H7 (cell line): ENCODE measurements at regions not wholly inside any gene's neighbourhood (a gene's known extent, or its start where the extent isn't known, plus 50 kb on each side); places are given as distances from the start of the nearest gene placed in this dataset.
"Not testable (repeated sequence)": the region's sequence is repeated elsewhere in the genome, so short reads cannot be mapped to it uniquely, and the experiment has no call there.

Experiments
- DNase-seq: peaks from one replicate; pipeline ENCODE4 v3.0.0; 2012
- H3K27me3 ChIP-seq: 2 replicates; pipeline ENCODE4 v1.6.0; 2011; ENCODE audit warnings: mild to moderate bottlenecking, low read length; ENCODE audit not compliant: control insufficient read depth, insufficient read depth
- H3K36me3 ChIP-seq: replicated peaks from 2 replicates; pipeline ENCODE4 v1.5.1; 2011; ENCODE audit warnings: low read length; ENCODE audit not compliant: control insufficient read depth, insufficient read depth
- H3K4me3 ChIP-seq: 2 replicates; pipeline ENCODE4 v1.5.1; 2011; ENCODE audit warnings: low read depth, mild to moderate bottlenecking, control low read depth, low read length, moderate library complexity; ENCODE audit not compliant: insufficient read depth

- no peaks in the 10 kb centered on the region for H3K27me3 ChIP-seq
- no peaks in the 10 kb centered on the region for H3K36me3 ChIP-seq
- H3K4me3 ChIP-seq = no peak overlapping the region
- no peak for DNase-seq
These were observed 185.4 kb upstream of the MTMR8 start for GRCh38 chrX:64580605-64581004.

- peak; percentile 4 for DNase-seq
- no peaks in the 10 kb centered on the region for H3K27me3 ChIP-seq
- no peak overlapping the region for H3K4me3 ChIP-seq
- H3K36me3 ChIP-seq = no peaks in the 10 kb centered on the region
These were observed 184.8 kb upstream of the MTMR8 start for GRCh38 chrX:64580035-64580434.

GRCh38 chrX:64571011-64571410 lies 175.8 kb upstream of the MTMR8 start:
- Histone ChIP-seq H3K4me3 (no peak overlapping the region), H3K36me3 (no peaks in the 10 kb centered on the region), H3K27me3 (no peaks in the 10 kb centered on the region)
- peak; percentile 6 for DNase-seq

- H3K27me3 ChIP-seq = no peaks in the 10 kb centered on the region
- no peak overlapping the region for H3K4me3 ChIP-seq
- no peaks in the 10 kb centered on the region for H3K36me3 ChIP-seq
- DNase-seq = peak; percentile 32
These were observed 175.0 kb upstream of the MTMR8 start for GRCh38 chrX:64570204-64570603.

GRCh38 chrX:64565348-64565747 lies 170.1 kb upstream of the MTMR8 start:
- not testable (repeated sequence) for H3K27me3 ChIP-seq, DNase-seq, H3K4me3 ChIP-seq, H3K36me3 ChIP-seq

- DNase-seq, H3K36me3 ChIP-seq, H3K27me3 ChIP-seq: not testable (repeated sequence)
- H3K4me3 ChIP-seq = peak overlapping the region; percentile 16
These were observed 154.0 kb upstream of the MTMR8 start for GRCh38 chrX:64549236-64549635.

- no peak overlapping the region for H3K4me3 ChIP-seq
- no peaks in the 10 kb centered on the region for H3K36me3 ChIP-seq
- DNase-seq = no peak
These were observed 141.5 kb upstream of the MTMR8 start for GRCh38 chrX:64536736-64537135.

More at GRCh38 chrX:64536736-64537135, 141.5 kb upstream of the MTMR8 start:
- no peaks in the 10 kb centered on the region for H3K27me3 ChIP-seq
